IMR-90 (cell line): ENCODE measurements at regions not wholly inside any gene's neighbourhood (a gene's known extent, or its start where the extent isn't known, plus 50 kb on each side); places are given as distances from the start of the nearest gene placed in this dataset.

ENCODE experiments used
- ATAC-seq: fragments of 200-7000 bp; cut with Tn5 transposase; 2 replicates; pipeline ENCODE4 v1.9.1; 2020; ENCODE audit warnings: low read depth, mild to moderate bottlenecking, moderate library complexity
- BruUV-seq: library from RNA; stranded (reverse); fragments of 400-500 nt; replicated peaks from 2 replicates; lab custom pipeline; 2021; lab: Mats Ljungman, UMichigan
- CTCF ChIA-PET: fragments of 300-600 bp; formaldehyde crosslinking; extraction: SDS; loops from one replicate; lab custom pipeline; 2021; ENCODE audit warnings: antibody characterized with exemption; lab: Yijun Ruan, JAX
- POLR2A ChIA-PET: fragments of 300-600 bp; sonication (Branson Sonifier 250); formaldehyde crosslinking; loops from one replicate; lab custom pipeline; 2022; ENCODE audit warnings: antibody characterized with exemption; ENCODE audit not compliant: unreplicated experiment; lab: Charles Lee
- DNase-seq: peaks from one replicate; pipeline ENCODE4 v3.0.0; 2013
- H2AFZ ChIP-seq: replicated peaks from 2 replicates; pipeline ENCODE3; 2013; ENCODE audit warnings: low read length, mild to moderate bottlenecking; ENCODE audit not compliant: poor library complexity
- H2AK5ac ChIP-seq: 2 replicates; pipeline ENCODE4 v1.6.1; 2013; ENCODE audit warnings: low read depth, low read length, inconsistent platforms
- H2AK9ac ChIP-seq: replicated peaks from 2 replicates; pipeline ENCODE3; 2013; ENCODE audit warnings: mild to moderate bottlenecking, low read depth, low read length, moderate library complexity; ENCODE audit not compliant: poor library complexity
- H2BK120ac ChIP-seq: 2 replicates; pipeline ENCODE4 v1.6.1; 2013; ENCODE audit warnings: low read depth, low read length, inconsistent platforms
- H2BK15ac ChIP-seq: 3 replicates; pipeline ENCODE4 v1.6.1; 2013; ENCODE audit warnings: low read depth, low read length, inconsistent platforms
- H2BK20ac ChIP-seq: 2 replicates; pipeline ENCODE4 v1.6.1; 2013; ENCODE audit warnings: low read depth, mild to moderate bottlenecking, inconsistent platforms, low read length, moderate library complexity
- H2BK5ac ChIP-seq: 2 replicates; pipeline ENCODE4 v1.6.1; 2013; ENCODE audit warnings: mild to moderate bottlenecking, low read depth, low read length, inconsistent platforms; ENCODE audit not compliant: poor library complexity, severe bottlenecking
- H3K14ac ChIP-seq: replicated peaks from 2 replicates; pipeline ENCODE4 v1.6.1; 2013; ENCODE audit warnings: low read depth, low read length, inconsistent platforms
- H3K18ac ChIP-seq: 2 replicates; pipeline ENCODE4 v1.6.1; 2013; ENCODE audit warnings: low read depth, low read length, control low read depth
- H3K23ac ChIP-seq: 2 replicates; pipeline ENCODE4 v1.6.1; 2013; ENCODE audit warnings: low read depth, low read length, inconsistent platforms
- H3K27ac ChIP-seq: 2 replicates; pipeline ENCODE4 v1.5.1; 2013; ENCODE audit warnings: mild to moderate bottlenecking, control low read depth, low read length; ENCODE audit not compliant: insufficient read depth
- H3K27me3 ChIP-seq: 2 replicates; pipeline ENCODE4 v1.6.1; 2013; ENCODE audit warnings: low read length; ENCODE audit not compliant: control insufficient read depth, insufficient read depth
- H3K36me3 ChIP-seq: 2 replicates; pipeline ENCODE4 v1.6.1; 2013; ENCODE audit warnings: low read length, mixed read lengths; ENCODE audit not compliant: control insufficient read depth, insufficient read depth
- H3K4ac ChIP-seq: 2 replicates; pipeline ENCODE4 v1.6.1; 2013; ENCODE audit warnings: low read depth, low read length, inconsistent platforms
- H3K4me1 ChIP-seq: 2 replicates; pipeline ENCODE4 v1.6.1; 2013; ENCODE audit warnings: low read length, mixed read lengths; ENCODE audit not compliant: control insufficient read depth, insufficient read depth
- H3K4me2 ChIP-seq: 2 replicates; pipeline ENCODE4 v1.6.1; 2013; ENCODE audit warnings: low read depth, mild to moderate bottlenecking, control low read depth, low read length, moderate library complexity
- H3K4me3 ChIP-seq: 2 replicates; pipeline ENCODE4 v1.5.1; 2013; ENCODE audit warnings: low read depth, mild to moderate bottlenecking, control low read depth, low read length, moderate library complexity; ENCODE audit not compliant: insufficient read depth
- H3K56ac ChIP-seq: 2 replicates; pipeline ENCODE4 v1.6.1; 2013; ENCODE audit warnings: low read length, inconsistent platforms; ENCODE audit not compliant: insufficient read depth; ENCODE audit errors: extremely low read depth
- H3K79me1 ChIP-seq, 2 experiments: 2 replicates each; pipeline ENCODE4 v1.6.1; 2013; ENCODE audit warnings: low read length in 2 of 2, inconsistent platforms in 1 of 2, low read depth in 1 of 2
- H3K9ac ChIP-seq: 2 replicates; pipeline ENCODE4 v1.6.1; 2013; ENCODE audit warnings: low read depth, low read length, control low read depth
- H3K9me1 ChIP-seq: 2 replicates; pipeline ENCODE4 v1.6.1; 2013; ENCODE audit warnings: low read length, inconsistent platforms; ENCODE audit not compliant: insufficient read depth
- H3K9me3 ChIP-seq: 2 replicates; pipeline ENCODE4 v1.6.1; 2013; ENCODE audit warnings: low read length; ENCODE audit not compliant: control insufficient read depth, insufficient read depth
- H4K20me1 ChIP-seq: 2 replicates; pipeline ENCODE4 v1.6.1; 2013; ENCODE audit warnings: low read length, inconsistent platforms; ENCODE audit not compliant: insufficient read depth
- H4K5ac ChIP-seq: 2 replicates; pipeline ENCODE4 v1.6.1; 2013; ENCODE audit warnings: mild to moderate bottlenecking, low read depth, low read length, control low read depth
- H4K8ac ChIP-seq, 2 experiments: 2 replicates each; pipeline ENCODE4 v1.6.1; 2013; ENCODE audit warnings: low read depth in 2 of 2, low read length in 2 of 2, control low read depth in 1 of 2, inconsistent platforms in 1 of 2
- H4K91ac ChIP-seq: 2 replicates; pipeline ENCODE4 v1.6.1; 2013; ENCODE audit warnings: low read depth, low read length, inconsistent platforms; ENCODE audit not compliant: insufficient read depth
- CEBPB ChIP-seq: IDR thresholded peaks from 2 replicates; pipeline ENCODE4 v1.6.1; 2012; ENCODE audit warnings: low read depth, low read length, improper control_type of control experiment
- CHD1 ChIP-seq: IDR thresholded peaks from 2 replicates; pipeline ENCODE4 v1.6.1; 2012; ENCODE audit warnings: low read depth, low read length, improper control_type of control experiment
- CTCF ChIP-seq: conservative IDR thresholded peaks from 2 replicates; pipeline ENCODE4 v1.5.1; 2012; ENCODE audit warnings: mild to moderate bottlenecking, low read depth, low read length, improper control_type of control experiment
- ELK1 ChIP-seq: fragments of 150-350 bp; IDR thresholded peaks from 2 replicates; pipeline ENCODE4 v1.6.1; 2016; ENCODE audit warnings: low read depth, mild to moderate bottlenecking, low read length, moderate library complexity, borderline replicate concordance
- FOS ChIP-seq: fragments of 150-350 bp; IDR thresholded peaks from 2 replicates; pipeline ENCODE4 v1.6.1; 2016; ENCODE audit warnings: low read depth, low read length
- MAFK ChIP-seq: IDR thresholded peaks from 2 replicates; pipeline ENCODE4 v1.6.1; 2012; ENCODE audit warnings: low read depth, low read length, improper control_type of control experiment
- MAZ ChIP-seq: IDR thresholded peaks from 2 replicates; pipeline ENCODE4 v1.6.1; 2012; ENCODE audit warnings: low read depth, mild to moderate bottlenecking, low read length, improper control_type of control experiment, moderate library complexity, borderline replicate concordance
- MXI1 ChIP-seq: IDR thresholded peaks from 2 replicates; pipeline ENCODE4 v1.6.1; 2012; ENCODE audit warnings: low read depth, mild to moderate bottlenecking, low read length, moderate library complexity, borderline replicate concordance
- NFE2L2 ChIP-seq: fragments of 150-350 bp; IDR thresholded peaks from 2 replicates; pipeline ENCODE4 v1.6.1; 2016; ENCODE audit warnings: low read depth, mild to moderate bottlenecking, low read length
- RAD21 ChIP-seq: IDR thresholded peaks from 2 replicates; pipeline ENCODE4 v1.6.1; 2012; ENCODE audit warnings: low read length, improper control_type of control experiment
- RCOR1 ChIP-seq: IDR thresholded peaks from 2 replicates; pipeline ENCODE4 v1.6.1; 2012; ENCODE audit warnings: mild to moderate bottlenecking, low read length, improper control_type of control experiment; ENCODE audit not compliant: insufficient replicate concordance
- SMC3 ChIP-seq: fragments of 150-350 bp; IDR thresholded peaks from 2 replicates; pipeline ENCODE4 v1.6.1; 2016; ENCODE audit warnings: low read depth, mild to moderate bottlenecking, antibody characterized with exemption, low read length, moderate library complexity
- USF2 ChIP-seq: fragments of 150-350 bp; IDR thresholded peaks from 2 replicates; pipeline ENCODE4 v1.6.1; 2017; ENCODE audit warnings: mild to moderate bottlenecking, antibody characterized with exemption, low read length, low read depth
- WGBS, 2 experiments: methylation state at CpG; one replicate each; pipeline versions ENCODE4 v1.1.5 to v1.1.7; 2013; ENCODE audit warnings: missing lambda C conversion rate in 2 of 2; ENCODE audit not compliant: insufficient read length in 1 of 2; ENCODE audit errors: extremely low coverage in 2 of 2; 5-methylcytosine and 5-hydroxymethylcytosine counted together
- dilution Hi-C: fragments of 300-500 bp; cut with HindIII; formaldehyde crosslinking; loops from one replicate; pipeline ENCODE4 v1.14.3; 2018; ENCODE audit warnings: low sequenced_read_pairs; ENCODE audit not compliant: unreplicated experiment
- in situ Hi-C: fragments of 300-500 bp; cut with MboI; formaldehyde crosslinking; loops from 3 replicates; pipeline ENCODE4 v1.14.3; 2019; ENCODE audit warnings: low sequenced_read_pairs, inconsistent platforms, mixed read lengths
- intact Hi-C: fragments of 100-400 bp; cut with micrococcal nuclease; formaldehyde crosslinking; loops from 2 replicates; pipeline ENCODE4 v1.10.0; 2022

GRCh38 chr18:76228716-76229115 lies 266.3 kb downstream of the ZNF516 start:
- Histone ChIP-seq H2BK5ac (no peak overlapping the region), H3K4me1 (no peaks in the 10 kb centered on the region), H3K56ac (no peak overlapping the region), H4K91ac (no peak overlapping the region), H3K79me1 (no peaks in the 10 kb centered on the region), H4K5ac (no peak overlapping the region), H2BK120ac (no peak overlapping the region), H3K9ac (no peak overlapping the region), H2AK5ac (no peak overlapping the region), H4K20me1 (no peaks in the 10 kb centered on the region), H3K36me3 (no peaks in the 10 kb centered on the region), H2BK15ac (no peak overlapping the region), H3K23ac (no peak overlapping the region), H3K9me3 (no peaks in the 10 kb centered on the region), H2BK20ac (no peak overlapping the region), H3K4me2 (no peak overlapping the region), H3K4me3 (no peak overlapping the region), H4K8ac (no peak overlapping the region), H2AK9ac (no peak overlapping the region), H3K9me1 (no peaks in the 10 kb centered on the region), H3K14ac (no peak overlapping the region), H2AFZ (no peak overlapping the region), H3K18ac (no peak overlapping the region), H3K27ac (no peak overlapping the region), H3K27me3 (no peaks in the 10 kb centered on the region), H3K4ac (no peak overlapping the region)
- intact Hi-C loops (no loop called here), dilution Hi-C loops (no loop called here), in situ Hi-C loops (no loop called here)
- no CpG with 5 or more reads among the region's 7 CpGs for WGBS, 2 experiments
- no peak for ATAC-seq
- ChIA-PET POLR2A (no interaction called here), CTCF (no interaction called here)
- no peak for DNase-seq
- BruUV-seq: no TSS peak
- no peak for TF ChIP-seq MAFK
- TF ChIP-seq RAD21: no peak
- TF ChIP-seq USF2: no peak
- TF ChIP-seq MXI1: no peak
- no peak for TF ChIP-seq SMC3
- TF ChIP-seq FOS: no peak
- TF ChIP-seq MAZ: no peak
- TF ChIP-seq RCOR1: no peak
- no peak for TF ChIP-seq CEBPB
- no peak for TF ChIP-seq ELK1
- no peak for TF ChIP-seq CHD1
- no peak for TF ChIP-seq NFE2L2
- TF ChIP-seq CTCF: no peak
